ENCODE measurements at regions not wholly inside any gene's neighbourhood (a gene's known extent, or its start where the extent isn't known, plus 50 kb on each side); places are given as distances from the start of the nearest gene placed in this dataset.

DNA sequence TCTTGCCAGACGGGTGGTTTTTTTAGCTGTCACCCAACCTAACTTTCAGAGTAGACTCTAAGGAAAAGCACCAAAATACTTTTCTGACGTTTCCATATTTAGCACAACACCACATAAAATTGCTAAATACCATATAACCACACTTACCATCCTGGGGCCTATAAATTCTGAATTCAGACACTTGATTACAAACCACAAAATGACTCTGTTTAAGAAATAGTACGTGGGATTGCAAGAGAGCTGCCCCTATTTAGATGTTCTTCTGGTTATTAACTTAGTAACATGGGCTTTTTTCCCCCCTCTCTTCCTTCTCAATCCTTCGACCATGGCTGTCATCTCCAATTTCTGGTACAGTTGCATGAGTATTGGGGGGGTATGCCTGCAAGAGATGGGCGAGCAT is 287.7 kb downstream of the BMP4 start:
- Histone ChIP-seq H3F3A (ENCODE audit: insufficient read depth, low read depth) (no peaks in the 10 kb centered on the region), H3K9me3 (ENCODE audit: insufficient read depth, low read depth) (no peaks in the 10 kb centered on the region), H4K20me1 (ENCODE audit: insufficient read depth) (no peaks in the 10 kb centered on the region), H3K36me3 (ENCODE audit: low read depth) (no peaks in the 10 kb centered on the region), H3K27me3 (ENCODE audit: insufficient read depth, low read depth) (no peaks in the 10 kb centered on the region), H3K79me2 (ENCODE audit: low read depth) (no peaks in the 10 kb centered on the region), H3K27ac (no peak overlapping the region), H2AFZ (peak overlapping the region; percentile 39; the same call in 1 of the 2 replicates), H3K9me2 (ENCODE audit: insufficient read depth) (no peaks in the 10 kb centered on the region; the same call in 1 of the 2 replicates), H3K4me2 (no peak overlapping the region), H3K4me3 (no peak overlapping the region), H3K4me1 (replicated peaks; ENCODE audit: insufficient read depth) (no peaks in the 10 kb centered on the region)
- ChIA-PET POLR2A (ENCODE audit: unreplicated experiment) (interaction anchor here (0.7 kb wide), 1 partner anchor 23 kb away, joined by 4 read pairs; no protein-coding TSS in a partner anchor), CTCF (no interaction called here)
- DNase-seq: no peak
- intact Hi-C loops (cut with micrococcal nuclease; ENCODE audit: unreplicated experiment): no loop called here
- no peak for TF ChIP-seq EZH2 (IDR thresholded peaks at IDR 0.05; ENCODE audit: low read depth)
- TF ChIP-seq, protein P1, sequence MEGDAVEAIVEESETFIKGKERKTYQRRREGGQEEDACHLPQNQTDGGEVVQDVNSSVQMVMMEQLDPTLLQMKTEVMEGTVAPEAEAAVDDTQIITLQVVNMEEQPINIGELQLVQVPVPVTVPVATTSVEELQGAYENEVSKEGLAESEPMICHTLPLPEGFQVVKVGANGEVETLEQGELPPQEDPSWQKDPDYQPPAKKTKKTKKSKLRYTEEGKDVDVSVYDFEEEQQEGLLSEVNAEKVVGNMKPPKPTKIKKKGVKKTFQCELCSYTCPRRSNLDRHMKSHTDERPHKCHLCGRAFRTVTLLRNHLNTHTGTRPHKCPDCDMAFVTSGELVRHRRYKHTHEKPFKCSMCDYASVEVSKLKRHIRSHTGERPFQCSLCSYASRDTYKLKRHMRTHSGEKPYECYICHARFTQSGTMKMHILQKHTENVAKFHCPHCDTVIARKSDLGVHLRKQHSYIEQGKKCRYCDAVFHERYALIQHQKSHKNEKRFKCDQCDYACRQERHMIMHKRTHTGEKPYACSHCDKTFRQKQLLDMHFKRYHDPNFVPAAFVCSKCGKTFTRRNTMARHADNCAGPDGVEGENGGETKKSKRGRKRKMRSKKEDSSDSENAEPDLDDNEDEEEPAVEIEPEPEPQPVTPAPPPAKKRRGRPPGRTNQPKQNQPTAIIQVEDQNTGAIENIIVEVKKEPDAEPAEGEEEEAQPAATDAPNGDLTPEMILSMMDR (conservative IDR thresholded peaks at IDR 0.05): no peak
- no TSS peak for BruUV-seq (replicated peaks)

DNA sequence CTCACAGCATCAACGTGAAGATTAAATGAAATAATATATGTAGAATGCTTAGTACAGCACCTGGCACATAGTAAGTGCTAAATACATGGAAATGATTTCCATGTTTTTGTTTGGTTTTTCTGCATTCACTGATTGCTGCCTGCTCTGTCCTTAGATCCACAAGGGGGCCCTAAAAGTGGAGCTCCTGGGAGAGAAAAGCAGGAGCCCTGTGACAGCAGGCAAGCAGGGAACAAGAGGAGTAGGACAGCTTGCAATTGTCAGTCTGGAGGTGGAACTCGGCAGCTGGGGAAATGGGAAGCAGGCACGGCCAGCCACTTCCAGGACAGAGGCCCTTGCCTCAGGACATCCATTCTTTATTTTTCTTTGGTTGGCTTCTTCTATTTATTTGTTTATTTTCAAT is 292.9 kb downstream of the BMP4 start:
- Histone ChIP-seq H4K20me1 (ENCODE audit: insufficient read depth) (no peaks in the 10 kb centered on the region), H3K4me2 (no peak overlapping the region), H3F3A (ENCODE audit: insufficient read depth, low read depth) (no peaks in the 10 kb centered on the region), H3K4me3 (no peak overlapping the region), H3K36me3 (ENCODE audit: low read depth) (no peaks in the 10 kb centered on the region), H3K4me1 (replicated peaks; ENCODE audit: insufficient read depth) (no peaks in the 10 kb centered on the region), H3K27ac (no peak overlapping the region), H2AFZ (no peak overlapping the region), H3K27me3 (ENCODE audit: insufficient read depth, low read depth) (no peaks in the 10 kb centered on the region), H3K9me2 (ENCODE audit: insufficient read depth) (no peaks in the 10 kb centered on the region), H3K79me2 (ENCODE audit: low read depth) (no peaks in the 10 kb centered on the region), H3K9me3 (ENCODE audit: insufficient read depth, low read depth) (no peaks in the 10 kb centered on the region)
- intact Hi-C loops (cut with micrococcal nuclease; ENCODE audit: unreplicated experiment): no loop called here
- DNase-seq: no peak
- ChIA-PET CTCF (interaction anchor here (0.6 kb wide), 1 partner anchor 124 kb away, joined by 3 read pairs; no protein-coding TSS in a partner anchor), POLR2A (ENCODE audit: unreplicated experiment) (no interaction called here)
- TF ChIP-seq, protein P1 (conservative IDR thresholded peaks at IDR 0.05): peak; percentile 56; the same call in 1 of the 2 replicates
- no peak for TF ChIP-seq EZH2 (IDR thresholded peaks at IDR 0.05; ENCODE audit: low read depth)
- no TSS peak for BruUV-seq (replicated peaks)

DNA sequence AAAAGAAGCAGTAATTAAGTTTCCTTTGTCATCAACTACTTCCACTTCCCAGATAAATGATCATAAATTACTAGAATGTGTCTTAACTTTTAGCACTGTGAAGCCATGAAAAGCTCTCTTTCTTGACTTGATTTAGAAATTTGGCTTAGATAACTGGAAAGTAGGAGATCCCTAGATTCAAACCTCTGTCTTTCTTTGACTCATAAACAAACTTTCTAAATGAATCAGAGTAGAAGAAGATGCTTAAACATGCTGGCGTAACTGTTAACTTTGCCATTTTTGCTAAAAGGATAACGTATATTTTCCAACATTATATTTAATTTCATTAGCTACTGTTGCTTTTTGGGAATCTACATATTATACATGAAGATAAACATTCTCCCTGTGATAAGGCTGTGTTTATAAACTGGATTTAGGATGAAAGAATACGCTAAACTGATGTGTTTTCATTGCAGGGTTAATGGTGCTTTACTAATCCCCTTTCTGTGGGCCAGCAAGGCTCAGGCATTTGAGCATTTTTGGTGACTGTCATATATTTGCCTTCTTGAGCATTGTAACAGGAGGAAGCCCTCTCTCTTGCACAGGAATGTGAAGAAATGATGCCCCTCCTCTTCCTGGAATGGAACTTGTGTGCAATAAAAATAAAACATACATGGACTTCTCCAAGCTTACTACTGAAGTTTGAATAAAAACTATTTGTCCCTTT is 301.4 kb downstream of the BMP4 start:
- intact Hi-C loops (cut with micrococcal nuclease; ENCODE audit: unreplicated experiment): no loop called here
- Histone ChIP-seq H3F3A (ENCODE audit: insufficient read depth, low read depth) (no peaks in the 10 kb centered on the region), H3K9me2 (ENCODE audit: insufficient read depth) (no peaks in the 10 kb centered on the region; the same call in 1 of the 2 replicates), H3K4me2 (no peak overlapping the region), H3K27ac (no peak overlapping the region), H3K9me3 (ENCODE audit: insufficient read depth, low read depth) (no peaks in the 10 kb centered on the region), H3K4me1 (replicated peaks; ENCODE audit: insufficient read depth) (no peaks in the 10 kb centered on the region), H3K36me3 (ENCODE audit: low read depth) (no peaks in the 10 kb centered on the region), H4K20me1 (ENCODE audit: insufficient read depth) (no peaks in the 10 kb centered on the region), H3K79me2 (ENCODE audit: low read depth) (no peaks in the 10 kb centered on the region), H2AFZ (no peak overlapping the region), H3K27me3 (ENCODE audit: insufficient read depth, low read depth) (no peaks in the 10 kb centered on the region), H3K4me3 (no peak overlapping the region)
- no TSS peak for BruUV-seq (replicated peaks)
- ChIA-PET CTCF (no interaction called here), POLR2A (ENCODE audit: unreplicated experiment) (no interaction called here)
- TF ChIP-seq, protein P1 (conservative IDR thresholded peaks at IDR 0.05): no peak
- no peak for TF ChIP-seq EZH2 (IDR thresholded peaks at IDR 0.05; ENCODE audit: low read depth)
- DNase-seq: no peak
